ENCODE measurements at regions not wholly inside any gene's neighbourhood (a gene's known extent, or its start where the extent isn't known, plus 50 kb on each side); places are given as distances from the start of the nearest gene placed in this dataset.

GRCh38 chr9:80890124-80890523, 799.2 kb downstream of the TLE1 start:
- DNase-seq = no peak

- DNase-seq = no peak
Observed at GRCh38 chr9:80885894-80886293, 803.5 kb downstream of the TLE1 start.

- no peak for DNase-seq
Observed at GRCh38 chr9:80883826-80884579, 805.3 kb downstream of the TLE1 start.

GRCh38 chr9:80883426-80883825, 805.9 kb downstream of the TLE1 start:
- no peak for DNase-seq

GRCh38 chr9:80881940-80882339, 807.4 kb downstream of the TLE1 start:
- no peak for DNase-seq

- DNase-seq = no peak
Observed at GRCh38 chr9:80881320-80881719, 808.0 kb downstream of the TLE1 start.

DNA sequence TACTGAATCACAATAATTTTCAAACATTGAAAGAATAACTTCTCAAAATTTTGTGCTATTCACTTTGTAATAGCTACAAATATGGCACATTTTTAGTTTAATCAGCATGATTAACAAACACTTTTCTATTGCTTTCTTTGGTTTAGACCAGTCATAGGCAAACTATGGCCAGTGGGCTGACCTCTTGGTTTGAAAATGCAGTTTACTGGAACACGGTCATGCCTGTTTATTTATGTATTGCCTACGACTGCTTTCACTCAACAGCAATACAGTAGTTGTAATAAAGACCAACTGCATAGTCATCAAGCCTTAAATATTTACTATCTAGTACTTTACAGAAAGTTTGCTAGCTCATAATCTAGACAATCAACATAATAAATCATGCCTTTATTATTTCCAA, 810.8 kb downstream of the TLE1 start:
- DNase-seq = no peak

- no peak for DNase-seq
Observed at GRCh38 chr9:80875947-80876346, 813.4 kb downstream of the TLE1 start.

DNA sequence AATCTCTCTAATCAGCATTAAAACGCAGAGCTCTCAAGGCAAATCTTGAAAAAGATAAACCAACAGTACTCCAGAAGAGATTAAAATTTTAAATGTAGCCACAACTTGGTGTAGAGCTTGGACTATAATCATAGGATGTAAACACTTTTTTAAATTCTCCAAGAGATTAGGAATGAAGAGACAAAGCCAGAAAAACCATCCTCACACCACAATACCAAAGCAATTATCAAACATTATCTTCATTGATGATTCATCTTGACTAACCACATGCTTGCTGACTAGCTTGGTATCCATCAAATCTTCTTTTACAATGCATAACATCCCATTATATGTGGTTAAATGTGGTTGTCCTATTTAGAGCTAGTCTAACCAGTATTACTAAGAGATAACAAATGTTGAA, 815.1 kb downstream of the TLE1 start:
- DNase-seq = no peak

DNA sequence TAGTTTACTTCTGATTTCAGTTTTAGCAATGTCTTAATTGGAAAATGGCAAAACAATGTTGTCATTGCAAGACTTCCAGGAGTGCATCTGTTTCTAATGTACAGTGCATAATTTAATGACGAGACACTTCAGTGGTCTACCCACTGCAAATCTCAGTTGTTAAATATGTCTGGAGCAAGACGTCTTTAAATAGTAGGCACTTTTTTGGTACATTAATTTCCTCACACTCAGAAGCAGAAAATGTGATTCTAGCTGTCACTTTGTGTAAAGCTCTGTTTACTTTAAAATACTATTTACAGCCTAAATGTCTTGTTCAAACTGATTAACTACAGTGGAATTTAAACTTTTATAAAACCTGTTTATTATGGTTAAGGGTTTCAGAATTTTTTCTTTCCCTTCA, 815.5 kb downstream of the TLE1 start:
- DNase-seq = no peak

DNA sequence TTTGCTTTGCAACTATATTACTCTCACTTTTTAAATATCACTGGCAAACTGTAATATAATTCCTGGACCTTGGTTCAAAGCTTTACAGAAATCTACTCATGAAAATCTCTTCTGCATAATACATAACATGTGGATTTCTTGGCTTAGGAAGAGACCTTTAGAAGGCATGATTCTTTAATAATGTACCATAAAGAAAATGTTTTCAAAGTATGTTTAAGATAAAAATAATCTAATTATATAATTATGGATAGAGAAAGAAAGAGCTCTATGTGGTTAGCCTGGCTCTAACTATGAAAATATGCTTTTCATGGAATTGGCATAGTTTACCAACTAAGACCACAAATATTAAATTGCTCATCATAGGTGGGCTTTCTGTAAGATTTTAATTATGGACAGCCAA, 817.8 kb downstream of the TLE1 start:
- DNase-seq = no peak

GRCh38 chr9:80867731-80868130, 821.6 kb downstream of the TLE1 start:
- DNase-seq = no peak

DNA sequence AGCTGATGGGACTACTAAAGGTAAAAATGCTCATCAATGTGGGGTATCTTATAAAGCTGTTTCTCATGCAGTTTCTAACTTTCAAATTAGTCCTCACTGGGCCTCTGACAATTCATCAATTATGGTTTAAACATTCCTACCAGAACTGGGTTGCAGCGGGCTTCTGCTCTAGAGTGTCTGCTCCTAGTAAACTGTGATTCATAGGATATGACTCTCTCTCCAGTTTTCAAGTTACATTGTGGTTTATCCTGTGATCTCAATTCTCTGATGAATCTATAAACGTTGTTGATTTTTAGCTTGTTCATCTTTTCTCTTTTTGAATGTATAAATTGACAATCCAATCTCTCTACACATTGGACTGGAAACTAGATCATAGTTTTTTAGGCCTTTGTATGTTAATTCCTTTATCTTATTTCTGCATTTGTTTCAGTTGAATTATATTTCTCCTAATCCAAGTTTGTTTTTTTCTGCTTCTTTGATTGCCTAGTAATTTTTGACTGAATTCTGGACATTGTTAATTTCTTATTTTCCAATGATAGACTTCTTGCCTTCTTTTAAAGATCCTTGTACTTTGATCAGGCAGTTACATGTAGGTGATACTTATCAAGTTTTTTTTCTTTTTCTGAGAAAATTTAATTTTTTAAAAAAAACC, 822.6 kb downstream of the TLE1 start:
- no peak for DNase-seq

GRCh38 chr9:80866121-80866520, 823.2 kb downstream of the TLE1 start:
- DNase-seq = no peak

DNA sequence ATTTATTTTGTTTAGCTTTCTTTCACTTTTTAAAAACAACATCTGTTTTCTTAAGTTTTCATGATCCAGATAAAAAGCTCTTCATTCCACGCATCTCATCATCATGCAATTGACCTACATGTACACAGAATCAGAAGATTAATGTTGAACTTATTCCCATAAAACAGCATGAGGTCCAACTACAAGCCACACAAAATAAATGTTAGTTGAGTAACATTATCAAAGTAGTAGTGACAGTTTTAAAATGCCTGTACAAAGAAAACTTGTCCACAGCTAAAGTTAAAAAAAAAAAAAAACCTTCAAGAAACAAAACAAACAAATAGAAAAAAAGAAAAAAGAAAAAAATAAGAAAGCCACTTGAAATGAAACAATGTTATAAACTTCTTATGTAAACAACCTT, 846.3 kb downstream of the TLE1 start:
- DNase-seq = no peak

DNA sequence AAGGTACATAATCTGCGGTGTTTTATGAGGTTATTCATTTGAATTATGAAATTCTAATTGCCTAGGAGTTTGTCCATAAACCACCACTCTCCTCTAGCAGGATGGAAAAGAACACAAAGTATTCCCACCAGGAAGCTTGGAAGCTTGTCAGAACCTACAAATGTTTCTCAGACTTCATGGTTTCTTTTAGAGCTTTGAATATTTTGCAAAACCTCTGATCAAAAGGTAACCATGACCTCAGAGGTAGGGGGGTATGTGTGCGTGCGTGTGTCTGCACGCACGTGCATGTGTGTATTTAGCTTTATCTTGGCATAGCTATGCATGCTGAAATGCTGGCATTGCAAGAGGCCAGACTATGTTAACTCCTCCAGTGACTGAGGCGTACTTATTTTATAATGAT, 847.0 kb downstream of the TLE1 start:
- DNase-seq = no peak

DNA sequence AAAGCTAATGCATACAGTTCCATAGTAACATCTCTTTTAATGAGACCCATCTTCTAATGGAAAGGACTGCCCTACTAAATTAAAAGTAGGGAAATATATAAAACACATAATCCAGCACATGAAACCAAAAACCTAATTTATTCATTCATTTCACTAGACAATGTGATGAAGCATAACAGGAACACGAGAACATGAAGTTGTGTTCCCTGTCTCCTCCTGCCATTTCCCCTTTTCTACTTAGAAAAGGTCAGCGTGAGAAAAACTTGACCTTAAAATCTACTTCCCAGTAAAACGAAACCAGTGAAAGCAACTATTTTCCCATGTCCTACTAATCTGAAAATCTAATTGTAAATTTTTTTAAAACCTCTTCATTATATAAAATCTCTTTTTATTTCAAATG, 847.5 kb downstream of the TLE1 start:
- DNase-seq = no peak

GRCh38 chr9:80839821-80840675, 849.3 kb downstream of the TLE1 start:
- DNase-seq = no peak

DNA sequence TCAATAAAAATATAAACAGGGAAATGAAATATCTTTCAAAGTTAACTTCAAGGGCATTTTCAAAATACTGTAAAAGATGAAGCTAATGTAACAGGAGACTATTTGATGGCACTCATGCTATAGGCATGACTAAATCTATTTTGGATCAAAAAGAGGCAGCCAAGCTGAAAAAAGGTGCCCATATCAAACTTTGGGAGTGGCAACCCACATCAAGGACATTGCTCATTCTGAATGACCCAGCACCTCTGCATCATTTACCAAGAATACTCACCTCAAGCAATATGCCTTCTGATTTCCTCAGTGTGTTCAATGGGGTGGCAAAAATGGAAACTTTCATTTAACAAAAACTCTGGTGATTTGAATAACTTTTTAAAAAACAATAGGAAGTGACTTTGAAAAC, 853.3 kb downstream of the TLE1 start:
- no peak for DNase-seq

- no peak for DNase-seq
Observed at GRCh38 chr9:80831751-80832150, 857.6 kb downstream of the TLE1 start.

GRCh38 chr9:80811656-80812055, 877.7 kb downstream of the TLE1 start:
- no peak for DNase-seq

DNA sequence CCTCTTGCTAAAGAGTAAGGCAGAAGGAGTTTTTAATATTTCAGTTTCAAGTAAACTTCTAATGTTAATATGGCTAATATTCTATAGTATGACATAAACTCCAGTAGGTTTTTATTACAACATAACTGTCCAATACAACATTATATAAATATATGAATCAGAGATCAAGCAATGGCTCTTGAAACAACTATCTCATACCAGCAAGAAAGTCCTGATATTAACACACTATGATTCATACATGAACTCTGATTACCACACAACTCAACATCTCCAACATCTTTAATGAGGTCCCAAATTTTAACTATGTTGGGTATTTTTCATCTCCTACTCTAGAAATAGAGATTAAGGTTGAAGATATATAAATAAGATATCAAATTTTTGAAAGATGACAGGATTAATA, 878.3 kb downstream of the TLE1 start:
- DNase-seq = no peak

GRCh38 chr9:80806671-80807070, 882.7 kb downstream of the TLE1 start:
- DNase-seq = no peak

- DNase-seq = no peak
Observed at GRCh38 chr9:80804873-80805272, 884.5 kb downstream of the TLE1 start.
